ENCODE measurements at regions not wholly inside any gene's neighbourhood (a gene's known extent, or its start where the extent isn't known, plus 50 kb on each side); places are given as distances from the start of the nearest gene placed in this dataset.

DNA sequence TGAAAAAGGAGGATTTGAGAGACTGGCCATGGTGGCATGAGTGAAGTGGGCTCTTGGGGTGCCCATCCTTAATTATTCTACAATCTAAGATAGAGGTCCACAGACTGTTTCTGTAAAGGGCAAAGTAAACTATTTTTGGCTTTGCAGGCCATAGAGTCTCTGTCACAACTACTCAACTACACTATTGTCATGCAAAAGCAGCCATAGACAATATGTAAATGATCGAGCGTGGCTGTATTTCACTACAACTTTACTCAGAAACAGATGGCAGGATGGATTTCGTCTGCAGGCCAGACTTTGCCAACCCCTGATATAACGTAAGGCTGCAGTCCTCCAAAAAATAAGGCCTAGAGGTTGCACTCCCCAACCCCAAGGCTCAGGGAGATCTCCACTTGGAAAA, 58.2 kb upstream of the NAA20 start:
- TF ChIP-seq POLR2A (IDR thresholded peaks at IDR 0.05), result no peak
- TF ChIP-seq, protein P1, sequence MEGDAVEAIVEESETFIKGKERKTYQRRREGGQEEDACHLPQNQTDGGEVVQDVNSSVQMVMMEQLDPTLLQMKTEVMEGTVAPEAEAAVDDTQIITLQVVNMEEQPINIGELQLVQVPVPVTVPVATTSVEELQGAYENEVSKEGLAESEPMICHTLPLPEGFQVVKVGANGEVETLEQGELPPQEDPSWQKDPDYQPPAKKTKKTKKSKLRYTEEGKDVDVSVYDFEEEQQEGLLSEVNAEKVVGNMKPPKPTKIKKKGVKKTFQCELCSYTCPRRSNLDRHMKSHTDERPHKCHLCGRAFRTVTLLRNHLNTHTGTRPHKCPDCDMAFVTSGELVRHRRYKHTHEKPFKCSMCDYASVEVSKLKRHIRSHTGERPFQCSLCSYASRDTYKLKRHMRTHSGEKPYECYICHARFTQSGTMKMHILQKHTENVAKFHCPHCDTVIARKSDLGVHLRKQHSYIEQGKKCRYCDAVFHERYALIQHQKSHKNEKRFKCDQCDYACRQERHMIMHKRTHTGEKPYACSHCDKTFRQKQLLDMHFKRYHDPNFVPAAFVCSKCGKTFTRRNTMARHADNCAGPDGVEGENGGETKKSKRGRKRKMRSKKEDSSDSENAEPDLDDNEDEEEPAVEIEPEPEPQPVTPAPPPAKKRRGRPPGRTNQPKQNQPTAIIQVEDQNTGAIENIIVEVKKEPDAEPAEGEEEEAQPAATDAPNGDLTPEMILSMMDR (IDR thresholded peaks at IDR 0.05), result no peak

Data from testis (tissue), 2 donors.